ENCODE measurements at regions not wholly inside any gene's neighbourhood (a gene's known extent, or its start where the extent isn't known, plus 50 kb on each side); places are given as distances from the start of the nearest gene placed in this dataset.

- Histone ChIP-seq H3K9me3 (no peaks in the 10 kb centered on the region), H3K4me3 (no peak overlapping the region), H3K27ac (no peak overlapping the region), H3K27me3 (replicated peaks in 1 of 7) (no peaks in the 10 kb centered on the region), H3K4me1 (no peaks in the 10 kb centered on the region), H3K36me3 (no peaks in the 10 kb centered on the region)
- WGBS, 5 donors: 70 to 87% (median 77%) methylated on average over 4 of the region's 4 CpGs
- TF ChIP-seq POLR2A (IDR thresholded peaks at IDR 0.05): no peak
- TF ChIP-seq POLR2AphosphoS5 (IDR thresholded peaks at IDR 0.05): no peak
- TF ChIP-seq CTCF (IDR thresholded peaks at IDR 0.05 in 8 of 11, conservative IDR thresholded peaks at IDR 0.05 in 3 of 11): no peak
- no peak for DNase-seq
- intact Hi-C loops (cut with DNase I; ENCODE audit: low total_unique reads): no loop called here
Measured at GRCh38 chr3:115562636-115563267, 60.6 kb upstream of the GAP43 start.

- WGBS, 5 donors: 73 to 96% (median 90%) methylated on average over 1 of the region's 1 CpG
- intact Hi-C loops (cut with DNase I; ENCODE audit: low total_unique reads): no loop called here
- no peak overlapping the region for H3K27ac ChIP-seq
- no peak for TF ChIP-seq POLR2AphosphoS5 (IDR thresholded peaks at IDR 0.05)
- TF ChIP-seq POLR2A (IDR thresholded peaks at IDR 0.05): no peak
- no peak for TF ChIP-seq CTCF (IDR thresholded peaks at IDR 0.05 in 8 of 11, conservative IDR thresholded peaks at IDR 0.05 in 3 of 11)
- H3K9me3 ChIP-seq: no peaks in the 10 kb centered on the region
- no peak overlapping the region for H3K4me3 ChIP-seq
- no peaks in the 10 kb centered on the region for H3K4me1 ChIP-seq
- H3K36me3 ChIP-seq: no peaks in the 10 kb centered on the region
- no peaks in the 10 kb centered on the region for H3K27me3 ChIP-seq (replicated peaks in 1 of 7)
- no peak for DNase-seq
Measured at GRCh38 chr3:115563984-115564383, 59.3 kb upstream of the GAP43 start.

- TF ChIP-seq CTCF (IDR thresholded peaks at IDR 0.05 in 8 of 11, conservative IDR thresholded peaks at IDR 0.05 in 3 of 11): no peak
- TF ChIP-seq POLR2AphosphoS5 (IDR thresholded peaks at IDR 0.05): no peak
- Histone ChIP-seq H3K4me1 (no peaks in the 10 kb centered on the region), H3K27ac (no peak overlapping the region), H3K4me3 (no peak overlapping the region), H3K9me3 (no peaks in the 10 kb centered on the region), H3K27me3 (replicated peaks in 1 of 7) (no peaks in the 10 kb centered on the region), H3K36me3 (no peaks in the 10 kb centered on the region)
- no peak for DNase-seq
- WGBS, 5 donors: 84 to 92% (median 89%) methylated on average over 1 of the region's 1 CpG
- intact Hi-C loops (cut with DNase I; ENCODE audit: low total_unique reads): no loop called here
Measured at GRCh38 chr3:115571413-115571812, 51.9 kb upstream of the GAP43 start.

All from spleen (tissue), 11 donors.